ENCODE measurements at regions not wholly inside any gene's neighbourhood (a gene's known extent, or its start where the extent isn't known, plus 50 kb on each side); places are given as distances from the start of the nearest gene placed in this dataset.

GRCh38 chr19:30149300-30149699 lies 207.3 kb downstream of the URI1 start:
- no peak for DNase-seq (ENCODE audit: low read depth in 4 of 4, low spot score in 3 of 4)

GRCh38 chr19:30150626-30151025 lies 208.6 kb downstream of the URI1 start:
- DNase-seq (ENCODE audit: low read depth in 4 of 4, low spot score in 3 of 4), result no peak

GRCh38 chr19:30151081-30151480 lies 209.0 kb downstream of the URI1 start:
- no peak for DNase-seq (ENCODE audit: low read depth in 4 of 4, low spot score in 3 of 4)

GRCh38 chr19:30152510-30153291 lies 210.7 kb downstream of the URI1 start:
- no peak for DNase-seq (ENCODE audit: low read depth in 4 of 4, low spot score in 3 of 4)

- DNase-seq (ENCODE audit: low read depth in 4 of 4, low spot score in 3 of 4), result no peak
Measured at GRCh38 chr19:30153326-30154210, 211.5 kb downstream of the URI1 start.

- no peak for DNase-seq (ENCODE audit: low read depth in 4 of 4, low spot score in 3 of 4)
Measured at GRCh38 chr19:30154410-30154809, 212.4 kb downstream of the URI1 start.

- no peak for DNase-seq (ENCODE audit: low read depth in 4 of 4, low spot score in 3 of 4)
Measured at GRCh38 chr19:30155381-30156200, 213.6 kb downstream of the URI1 start.

GRCh38 chr19:30156646-30157045 lies 214.6 kb downstream of the URI1 start:
- no peak for DNase-seq (ENCODE audit: low read depth in 4 of 4, low spot score in 3 of 4)

- DNase-seq (ENCODE audit: low read depth in 4 of 4, low spot score in 3 of 4), result no peak
Measured at GRCh38 chr19:30158067-30158892, 213.9 kb upstream of the ZNF536 start.

- DNase-seq (ENCODE audit: low read depth in 4 of 4, low spot score in 3 of 4), result no peak
Measured at GRCh38 chr19:30158893-30159245, 213.3 kb upstream of the ZNF536 start.

- no peak for DNase-seq (ENCODE audit: low read depth in 4 of 4, low spot score in 3 of 4)
Measured at GRCh38 chr19:30159636-30160035, 212.5 kb upstream of the ZNF536 start.

GRCh38 chr19:30160426-30160825 lies 211.8 kb upstream of the ZNF536 start:
- no peak for DNase-seq (ENCODE audit: low read depth in 4 of 4, low spot score in 3 of 4)

GRCh38 chr19:30161021-30161655 lies 211.0 kb upstream of the ZNF536 start:
- no peak for DNase-seq (ENCODE audit: low read depth in 4 of 4, low spot score in 3 of 4)

- no peak for DNase-seq (ENCODE audit: low read depth in 4 of 4, low spot score in 3 of 4)
Measured at GRCh38 chr19:30161770-30162169, 210.4 kb upstream of the ZNF536 start.

- no peak for DNase-seq (ENCODE audit: low read depth in 4 of 4, low spot score in 3 of 4)
Measured at GRCh38 chr19:30162718-30163117, 209.5 kb upstream of the ZNF536 start.

GRCh38 chr19:30163663-30164062 lies 208.5 kb upstream of the ZNF536 start:
- DNase-seq (ENCODE audit: low read depth in 4 of 4, low spot score in 3 of 4), result no peak

- no peak for DNase-seq (ENCODE audit: low read depth in 4 of 4, low spot score in 3 of 4)
Measured at GRCh38 chr19:30165228-30165813, 206.9 kb upstream of the ZNF536 start.

GRCh38 chr19:30167206-30167868 lies 204.8 kb upstream of the ZNF536 start:
- no peak for DNase-seq (ENCODE audit: low read depth in 4 of 4, low spot score in 3 of 4)
